NCI-H510A treated with DMSO at 0.1 percent for 48 hours (cell line): ENCODE measurements at regions not wholly inside any gene's neighbourhood (a gene's known extent, or its start where the extent isn't known, plus 50 kb on each side); places are given as distances from the start of the nearest gene placed in this dataset.
"Not testable (repeated sequence)": the region's sequence is repeated elsewhere in the genome, so short reads cannot be mapped to it uniquely, and the experiment has no call there.

Experiments
- DNase-seq: peaks from one replicate; lab custom pipeline; 2025; lab: John Stamatoyannopoulos, UW

GRCh38 chr2:52386433-52387030, 1354.6 kb upstream of the NRXN1 start:
- peak; percentile 79 for DNase-seq

- no peak for DNase-seq
These were observed 1351.6 kb upstream of the NRXN1 start for GRCh38 chr2:52383541-52383940.

GRCh38 chr2:52369178-52369577, 1337.2 kb upstream of the NRXN1 start:
- no peak for DNase-seq

GRCh38 chr2:52368141-52368540, 1336.2 kb upstream of the NRXN1 start:
- DNase-seq, result no peak

- no peak for DNase-seq
These were observed 1334.0 kb upstream of the NRXN1 start for GRCh38 chr2:52365946-52366345.

GRCh38 chr2:52356556-52356955, 1324.6 kb upstream of the NRXN1 start:
- no peak for DNase-seq

- no peak for DNase-seq
These were observed 1315.4 kb upstream of the NRXN1 start for GRCh38 chr2:52347292-52347691.

GRCh38 chr2:52345676-52346075, 1313.7 kb upstream of the NRXN1 start:
- no peak for DNase-seq

GRCh38 chr2:52345082-52345481, 1313.2 kb upstream of the NRXN1 start:
- DNase-seq, result no peak

GRCh38 chr2:52343706-52344266, 1311.9 kb upstream of the NRXN1 start:
- DNase-seq, result no peak

- DNase-seq, result no peak
These were observed 1311.1 kb upstream of the NRXN1 start for GRCh38 chr2:52343010-52343409.

GRCh38 chr2:52342458-52342857, 1310.5 kb upstream of the NRXN1 start:
- DNase-seq, result no peak

- DNase-seq, result no peak
These were observed 1309.8 kb upstream of the NRXN1 start for GRCh38 chr2:52341732-52342131.

GRCh38 chr2:52340171-52340570, 1308.2 kb upstream of the NRXN1 start:
- DNase-seq, result no peak

GRCh38 chr2:52337786-52338185, 1305.9 kb upstream of the NRXN1 start:
- DNase-seq, result not testable (repeated sequence)

- no peak for DNase-seq
These were observed 1305.0 kb upstream of the NRXN1 start for GRCh38 chr2:52336951-52337350.

GRCh38 chr2:52335727-52336126, 1303.8 kb upstream of the NRXN1 start:
- no peak for DNase-seq

- DNase-seq, result no peak
These were observed 1302.3 kb upstream of the NRXN1 start for GRCh38 chr2:52334185-52334584.

- DNase-seq, result no peak
These were observed 1295.7 kb upstream of the NRXN1 start for GRCh38 chr2:52327641-52328040.

- no peak for DNase-seq
These were observed 1282.3 kb upstream of the NRXN1 start for GRCh38 chr2:52314231-52314630.

- DNase-seq, result no peak
These were observed 1280.6 kb upstream of the NRXN1 start for GRCh38 chr2:52312486-52312885.

- no peak for DNase-seq
These were observed 1279.9 kb upstream of the NRXN1 start for GRCh38 chr2:52311862-52312261.

- DNase-seq, result no peak
These were observed 1276.2 kb upstream of the NRXN1 start for GRCh38 chr2:52308156-52308555.

GRCh38 chr2:52294628-52295027, 1262.7 kb upstream of the NRXN1 start:
- no peak for DNase-seq
